GM23248 (cell line): ENCODE measurements at regions not wholly inside any gene's neighbourhood (a gene's known extent, or its start where the extent isn't known, plus 50 kb on each side); places are given as distances from the start of the nearest gene placed in this dataset.

Experiments
- EZH2 ChIP-seq: fragments of 200-600 bp; sonication (generic); IDR thresholded peaks from 2 replicates; pipeline ENCODE4 v1.6.1; 2018; ENCODE audit warnings: antibody characterized with exemption, mild to moderate bottlenecking; ENCODE audit not compliant: insufficient read depth, poor library complexity, severe bottlenecking
- EZH2phosphoT487 ChIP-seq: fragments of 200-600 bp; sonication (generic); IDR thresholded peaks from 2 replicates; pipeline ENCODE4 v1.6.1; 2018; ENCODE audit warnings: antibody characterized with exemption, moderate library complexity, mild to moderate bottlenecking, low read depth; ENCODE audit not compliant: insufficient read depth

GRCh38 chrX:17285983-17286382, 89.0 kb upstream of the NHS start:
- no peak for TF ChIP-seq EZH2
- no peak for TF ChIP-seq EZH2phosphoT487
